ENCODE measurements at regions not wholly inside any gene's neighbourhood (a gene's known extent, or its start where the extent isn't known, plus 50 kb on each side); places are given as distances from the start of the nearest gene placed in this dataset.

DNA sequence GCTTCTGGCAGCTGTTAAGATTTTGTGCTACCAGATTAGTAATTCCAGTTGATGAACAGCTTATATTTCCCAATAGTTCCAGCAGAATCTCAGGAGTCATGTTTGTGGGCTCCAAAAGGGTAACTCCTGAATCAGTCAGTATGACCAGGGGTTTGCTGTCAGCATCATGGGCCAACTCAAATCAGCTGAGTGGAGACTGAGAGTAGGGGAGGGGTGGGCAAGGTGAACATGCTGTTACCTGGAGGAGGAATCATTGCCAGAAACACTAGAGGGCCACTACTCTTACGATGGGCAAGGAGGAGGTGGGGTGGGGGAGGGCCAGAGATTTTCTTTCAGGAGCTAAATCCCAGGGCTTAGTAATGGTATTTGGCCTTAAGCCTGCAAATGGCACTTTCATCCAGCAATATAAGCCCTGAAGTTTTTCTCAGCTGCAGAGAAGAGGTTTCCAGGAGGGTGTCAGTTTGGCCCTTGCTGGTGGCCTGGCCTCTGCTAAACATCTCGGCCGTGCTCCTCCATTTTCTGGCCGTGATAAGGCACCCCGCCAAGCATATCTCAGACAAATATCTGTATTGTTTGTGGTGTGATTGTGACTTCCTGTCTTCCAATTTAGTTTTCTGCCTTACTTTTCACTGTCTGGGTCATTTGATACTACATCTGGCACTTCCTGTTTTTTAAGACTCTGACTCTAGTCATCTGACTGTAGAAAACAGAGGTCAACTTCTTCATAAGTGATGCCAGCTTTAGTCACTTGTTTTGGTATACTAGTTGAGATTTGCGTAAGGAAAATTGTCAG lies 120.5 kb upstream of the CXCR4 start:
- TF ChIP-seq POLR2A (IDR thresholded peaks at IDR 0.05), result no peak
- TF ChIP-seq, protein P1, sequence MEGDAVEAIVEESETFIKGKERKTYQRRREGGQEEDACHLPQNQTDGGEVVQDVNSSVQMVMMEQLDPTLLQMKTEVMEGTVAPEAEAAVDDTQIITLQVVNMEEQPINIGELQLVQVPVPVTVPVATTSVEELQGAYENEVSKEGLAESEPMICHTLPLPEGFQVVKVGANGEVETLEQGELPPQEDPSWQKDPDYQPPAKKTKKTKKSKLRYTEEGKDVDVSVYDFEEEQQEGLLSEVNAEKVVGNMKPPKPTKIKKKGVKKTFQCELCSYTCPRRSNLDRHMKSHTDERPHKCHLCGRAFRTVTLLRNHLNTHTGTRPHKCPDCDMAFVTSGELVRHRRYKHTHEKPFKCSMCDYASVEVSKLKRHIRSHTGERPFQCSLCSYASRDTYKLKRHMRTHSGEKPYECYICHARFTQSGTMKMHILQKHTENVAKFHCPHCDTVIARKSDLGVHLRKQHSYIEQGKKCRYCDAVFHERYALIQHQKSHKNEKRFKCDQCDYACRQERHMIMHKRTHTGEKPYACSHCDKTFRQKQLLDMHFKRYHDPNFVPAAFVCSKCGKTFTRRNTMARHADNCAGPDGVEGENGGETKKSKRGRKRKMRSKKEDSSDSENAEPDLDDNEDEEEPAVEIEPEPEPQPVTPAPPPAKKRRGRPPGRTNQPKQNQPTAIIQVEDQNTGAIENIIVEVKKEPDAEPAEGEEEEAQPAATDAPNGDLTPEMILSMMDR (IDR thresholded peaks at IDR 0.05), result no peak

Data from breast epithelium (tissue), 3 donors.